Breast epithelium (tissue), 4 donors: ENCODE measurements at regions not wholly inside any gene's neighbourhood (a gene's known extent, or its start where the extent isn't known, plus 50 kb on each side); places are given as distances from the start of the nearest gene placed in this dataset.
A peak's percentile ranks its signal among the peaks of the same experiment; 100 is the strongest.

Experiments used
- DNase-seq, 2 donors: peaks; one replicate each; pipeline ENCODE4 v3.0.0-alpha.2; 2019; ENCODE audit warnings: low spot score in 2 of 2
- H3K27ac ChIP-seq, 2 donors: fragments of 200-600 bp; sonication (generic) in 1 of 2; one replicate each; pipeline ENCODE4 v1.5.1; 2016 to 2019; ENCODE audit warnings: mild to moderate bottlenecking in 1 of 2
- H3K27me3 ChIP-seq, 2 donors: fragments of 200-600 bp; sonication (generic) in 1 of 2; one replicate each; pipeline versions ENCODE4 v1.5.1 to v1.6.0; 2017 to 2019; ENCODE audit warnings: control low read depth in 1 of 2, mild to moderate bottlenecking in 1 of 2
- H3K36me3 ChIP-seq: fragments of 200-600 bp; one replicate; pipeline ENCODE4 v1.5.1; 2019
- H3K4me1 ChIP-seq, 2 donors: fragments of 200-600 bp; sonication (generic); one replicate each; pipeline ENCODE4 v1.5.1; 2016 to 2019; ENCODE audit warnings: control low read depth in 1 of 2
- H3K4me3 ChIP-seq, 3 donors: fragments of 200-600 bp; sonication (generic); 1 replicate in 2 of 3; 2 replicates in 1 of 3; pipeline ENCODE4 v1.5.1; 2016 to 2019; ENCODE audit warnings: mild to moderate bottlenecking in 3 of 3, moderate library complexity in 2 of 3
- H3K9me3 ChIP-seq, 2 donors: fragments of 200-600 bp; sonication (generic) in 1 of 2; one replicate each; pipeline ENCODE4 v1.5.1; 2016 to 2019; ENCODE audit warnings: control low read depth in 1 of 2
- CTCF ChIP-seq, 3 donors: fragments of 450-650 bp; IDR thresholded peaks; one replicate each; pipeline ENCODE4 v1.5.1; 2016 to 2017; ENCODE audit warnings: antibody characterized with exemption in 3 of 3, mild to moderate bottlenecking in 3 of 3, moderate library complexity in 3 of 3
- POLR2A ChIP-seq: fragments of 450-650 bp; IDR thresholded peaks from one replicate; pipeline ENCODE4 v1.6.1; 2016; ENCODE audit warnings: antibody characterized with exemption, mild to moderate bottlenecking, moderate library complexity
- POLR2AphosphoS5 ChIP-seq, 3 donors: sonication (generic); formaldehyde crosslinking; IDR thresholded peaks; one replicate each; pipeline ENCODE4 v1.6.1; 2017; ENCODE audit warnings: antibody characterized with exemption in 3 of 3
- intact Hi-C: fragments of 100-400 bp; cut with DNase I; formaldehyde crosslinking; loops from one replicate; pipeline ENCODE4 v1.15.1; 2023; ENCODE audit warnings: low total_unique reads

- Histone ChIP-seq H3K27me3 (no peaks in the 10 kb centered on the region), H3K9me3 (no peaks in the 10 kb centered on the region), H3K4me3 (no peak overlapping the region), H3K27ac (no peak overlapping the region), H3K36me3 (no peaks in the 10 kb centered on the region), H3K4me1 (no peaks in the 10 kb centered on the region)
- intact Hi-C loops = no loop called here
- TF ChIP-seq POLR2AphosphoS5 (IDR thresholded peaks at IDR 0.05) (no peak), CTCF (IDR thresholded peaks at IDR 0.05) (no peak), POLR2A (no peak)
- no peak for DNase-seq
These were observed 457.0 kb upstream of the ZNF462 start for GRCh38 chr9:106405871-106406435.

GRCh38 chr9:106414042-106414441, 448.9 kb upstream of the ZNF462 start:
- Histone ChIP-seq H3K27me3 (no peaks in the 10 kb centered on the region), H3K4me3 (no peak overlapping the region), H3K27ac (no peak overlapping the region), H3K9me3 (no peaks in the 10 kb centered on the region), H3K36me3 (no peaks in the 10 kb centered on the region), H3K4me1 (no peaks in the 10 kb centered on the region)
- intact Hi-C loops = no loop called here
- no peak for DNase-seq
- no peak for TF ChIP-seq CTCF (IDR thresholded peaks at IDR 0.05)
- no peak for TF ChIP-seq POLR2A
- no peak for TF ChIP-seq POLR2AphosphoS5 (IDR thresholded peaks at IDR 0.05)

- Histone ChIP-seq H3K9me3 (no peaks in the 10 kb centered on the region), H3K27ac (no peak overlapping the region), H3K4me1 (no peaks in the 10 kb centered on the region), H3K36me3 (no peaks in the 10 kb centered on the region), H3K27me3 (no peaks in the 10 kb centered on the region), H3K4me3 (no peak overlapping the region)
- no peak for TF ChIP-seq CTCF (IDR thresholded peaks at IDR 0.05)
- TF ChIP-seq POLR2AphosphoS5 (IDR thresholded peaks at IDR 0.05) = no peak
- no peak for TF ChIP-seq POLR2A
- DNase-seq = no peak
- intact Hi-C loops = no loop called here
These were observed 445.3 kb upstream of the ZNF462 start for GRCh38 chr9:106417685-106418084.

GRCh38 chr9:106419829-106420228, 443.1 kb upstream of the ZNF462 start:
- H3K9me3 ChIP-seq = no peaks in the 10 kb centered on the region
- H3K27me3 ChIP-seq = no peaks in the 10 kb centered on the region
- no peak overlapping the region for H3K27ac ChIP-seq
- intact Hi-C loops = no loop called here
- TF ChIP-seq POLR2AphosphoS5 (IDR thresholded peaks at IDR 0.05) = no peak
- TF ChIP-seq POLR2A = no peak
- TF ChIP-seq CTCF (IDR thresholded peaks at IDR 0.05) = no peak
- DNase-seq = no peak
- no peaks in the 10 kb centered on the region for H3K36me3 ChIP-seq
- no peaks in the 10 kb centered on the region for H3K4me1 ChIP-seq
- no peak overlapping the region for H3K4me3 ChIP-seq

- Histone ChIP-seq H3K4me1 (no peaks in the 10 kb centered on the region), H3K27me3 (no peaks in the 10 kb centered on the region), H3K9me3 (no peaks in the 10 kb centered on the region), H3K4me3 (no peak overlapping the region), H3K36me3 (no peaks in the 10 kb centered on the region), H3K27ac (no peak overlapping the region)
- peak in 1 of 2 donors; percentile 20 for DNase-seq
- intact Hi-C loops = no loop called here
- TF ChIP-seq CTCF (IDR thresholded peaks at IDR 0.05) = no peak
These were observed 442.4 kb upstream of the ZNF462 start for GRCh38 chr9:106420511-106420944.
